C4-2B (cell line): ENCODE measurements at regions not wholly inside any gene's neighbourhood (a gene's known extent, or its start where the extent isn't known, plus 50 kb on each side); places are given as distances from the start of the nearest gene placed in this dataset.

Experiments
- H3K27ac ChIP-seq: fragments of 450-650 bp; 2 replicates; pipeline ENCODE4 v1.5.1; 2017
- CTCF ChIP-seq: fragments of 450-650 bp; conservative IDR thresholded peaks from 2 replicates; pipeline ENCODE4 v1.5.1; 2017; ENCODE audit warnings: mild to moderate bottlenecking
- ZFX ChIP-seq: fragments of 450-650 bp; IDR thresholded peaks from 2 replicates; pipeline ENCODE4 v1.6.1; 2017

- H3K27ac ChIP-seq, result no peak overlapping the region
- TF ChIP-seq ZFX (no peak), CTCF (no peak)
Observed at GRCh38 chr9:113720495-113720894, 155.6 kb upstream of the ZNF618 start.

- H3K27ac ChIP-seq, result no peak overlapping the region
- TF ChIP-seq CTCF (no peak), ZFX (no peak)
Observed at GRCh38 chr9:113721856-113722255, 154.3 kb upstream of the ZNF618 start.

- TF ChIP-seq ZFX, result no peak
- no peak for TF ChIP-seq CTCF
- H3K27ac ChIP-seq, result no peak overlapping the region
Observed at GRCh38 chr9:113724202-113724601, 151.9 kb upstream of the ZNF618 start.

GRCh38 chr9:113728989-113729388, 147.1 kb upstream of the ZNF618 start:
- TF ChIP-seq ZFX, result no peak
- no peak for TF ChIP-seq CTCF
- H3K27ac ChIP-seq, result no peak overlapping the region

GRCh38 chr9:113734826-113735225, 141.3 kb upstream of the ZNF618 start:
- TF ChIP-seq CTCF, result no peak
- no peak for TF ChIP-seq ZFX
- no peak overlapping the region for H3K27ac ChIP-seq

- no peak for TF ChIP-seq ZFX
- TF ChIP-seq CTCF, result peak; percentile 92
- H3K27ac ChIP-seq, result no peak overlapping the region
Observed at GRCh38 chr9:113737517-113738271, 138.4 kb upstream of the ZNF618 start.

GRCh38 chr9:113738496-113738892, 137.6 kb upstream of the ZNF618 start:
- TF ChIP-seq CTCF, result no peak
- no peak overlapping the region for H3K27ac ChIP-seq
